Lung microvascular endothelial cell (primary cell): ENCODE measurements at regions not wholly inside any gene's neighbourhood (a gene's known extent, or its start where the extent isn't known, plus 50 kb on each side); places are given as distances from the start of the nearest gene placed in this dataset.
"Not testable (repeated sequence)": the region's sequence is repeated elsewhere in the genome, so short reads cannot be mapped to it uniquely, and the experiment has no call there.

Source experiments
- DNase-seq, 2 donors: peaks; one replicate each; pipeline versions ENCODE4 v3.0.0 to v3.0.0-alpha.2; 2010; ENCODE audit warnings: low read depth in 2 of 2

DNA sequence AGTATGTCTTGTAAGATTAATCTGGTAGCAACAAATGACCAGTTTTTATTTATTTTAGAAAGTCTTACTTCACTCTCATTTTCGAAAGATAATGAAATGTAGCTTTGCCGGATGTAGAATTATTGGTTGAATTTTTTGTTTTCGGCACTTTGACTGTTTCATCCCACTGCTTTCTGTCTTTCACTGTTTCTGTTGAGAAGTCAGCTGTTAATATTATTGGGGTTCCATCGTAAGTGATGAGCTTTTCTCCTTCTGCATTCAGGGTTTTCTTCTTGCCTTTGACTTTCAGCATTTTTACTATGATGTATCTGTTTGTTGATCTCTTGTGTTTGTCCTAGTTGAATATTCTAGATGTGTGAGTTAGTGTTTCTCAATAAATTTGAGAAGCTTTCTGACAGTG, 383.4 kb downstream of the PAX1 start:
- DNase-seq, result no peak

DNA sequence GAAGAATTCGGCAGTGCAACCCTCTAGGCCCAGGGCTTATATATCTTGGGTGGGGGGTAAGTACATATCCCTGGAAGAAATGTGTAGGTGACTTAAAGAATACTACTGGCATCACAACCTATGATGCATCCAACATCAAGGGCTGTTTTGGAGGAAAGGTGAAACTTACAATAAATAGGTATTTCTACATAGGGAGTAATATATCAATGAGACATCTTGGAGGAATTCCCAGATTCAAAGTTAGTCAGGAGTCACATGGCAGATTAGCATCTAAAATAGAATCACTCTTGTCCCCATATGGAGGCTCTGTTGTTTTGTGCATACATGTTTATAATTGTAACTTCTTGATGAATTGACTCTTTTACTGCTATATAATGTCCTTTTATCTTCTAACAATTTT, 375.5 kb downstream of the PAX1 start:
- DNase-seq, result no peak

DNA sequence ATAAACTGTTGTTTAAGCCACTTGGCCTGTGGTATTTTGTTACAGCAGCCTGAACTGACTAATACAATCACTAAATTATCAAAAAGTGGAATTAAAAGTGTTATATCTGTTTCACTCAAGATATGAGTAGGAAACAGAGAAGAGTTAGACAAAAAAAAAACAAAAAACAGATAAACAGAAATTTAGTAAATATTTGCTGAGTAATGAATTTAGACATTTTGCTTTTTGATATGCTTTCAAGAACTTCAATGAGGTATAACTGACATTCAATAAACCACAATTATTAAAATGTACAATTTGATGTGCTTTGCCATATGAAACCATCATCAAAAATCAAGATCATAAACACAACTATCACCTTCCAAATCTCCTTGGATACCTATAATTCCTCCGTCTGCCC, 369.2 kb downstream of the PAX1 start:
- DNase-seq, result no peak

DNA sequence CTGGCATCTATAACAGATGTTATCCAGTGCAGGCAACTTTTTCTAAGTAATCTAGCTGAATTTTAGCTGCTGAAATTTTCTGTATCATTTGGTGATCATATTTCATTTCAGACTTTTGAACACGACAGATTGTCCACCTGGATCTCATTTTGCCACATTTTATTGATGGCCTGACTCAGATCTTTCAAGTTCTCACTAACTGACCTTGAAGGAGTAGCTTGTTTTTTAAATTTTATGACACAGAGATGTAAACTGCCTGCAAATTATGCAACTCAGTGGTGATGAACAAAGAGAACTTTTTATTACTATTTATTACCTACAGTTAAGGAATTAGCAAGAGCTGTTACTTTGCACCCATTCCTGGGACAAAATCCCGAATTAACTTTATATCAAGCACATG, 366.4 kb downstream of the PAX1 start:
- no peak for DNase-seq

DNA sequence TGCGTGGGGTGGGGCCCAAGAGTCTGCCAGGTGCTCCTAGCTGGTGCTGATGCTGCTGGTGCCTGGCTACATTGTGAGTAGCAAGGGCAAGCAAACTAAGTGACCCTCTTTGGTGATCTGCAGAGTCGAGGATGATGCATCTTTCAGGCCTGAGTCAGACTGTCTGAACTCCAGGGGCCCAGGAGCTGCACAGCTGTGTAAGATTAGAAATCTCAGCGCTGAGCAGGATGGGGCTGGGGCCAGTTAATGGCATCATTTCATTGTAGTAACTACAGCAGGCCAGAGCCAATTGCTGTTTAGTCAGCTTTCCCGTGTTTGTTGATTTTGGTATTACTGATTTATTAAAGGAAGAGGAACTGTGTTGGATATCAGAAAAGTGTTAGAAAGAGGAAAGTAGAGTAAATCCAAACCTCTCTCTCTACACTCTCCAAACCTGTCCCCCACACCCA, 365.2 kb downstream of the PAX1 start:
- DNase-seq, result no peak

DNA sequence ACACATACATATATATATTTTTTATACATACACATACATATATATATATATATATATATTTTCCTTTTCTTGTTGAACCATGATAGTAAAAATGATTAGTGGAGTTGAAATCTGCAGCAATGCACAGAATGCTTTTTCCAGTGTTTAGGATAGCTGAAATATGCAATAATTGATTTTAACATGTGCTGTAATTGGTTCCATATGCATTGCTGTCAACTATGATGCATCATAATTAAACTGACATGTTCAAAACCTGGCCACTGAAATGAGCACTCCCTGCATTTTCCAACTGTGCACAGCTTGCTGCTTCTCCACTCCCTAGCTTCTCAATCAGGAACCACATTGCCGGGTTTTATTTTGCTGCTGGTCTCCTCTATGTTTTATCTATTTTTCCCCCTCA, 358.3 kb downstream of the PAX1 start:
- no peak for DNase-seq

DNA sequence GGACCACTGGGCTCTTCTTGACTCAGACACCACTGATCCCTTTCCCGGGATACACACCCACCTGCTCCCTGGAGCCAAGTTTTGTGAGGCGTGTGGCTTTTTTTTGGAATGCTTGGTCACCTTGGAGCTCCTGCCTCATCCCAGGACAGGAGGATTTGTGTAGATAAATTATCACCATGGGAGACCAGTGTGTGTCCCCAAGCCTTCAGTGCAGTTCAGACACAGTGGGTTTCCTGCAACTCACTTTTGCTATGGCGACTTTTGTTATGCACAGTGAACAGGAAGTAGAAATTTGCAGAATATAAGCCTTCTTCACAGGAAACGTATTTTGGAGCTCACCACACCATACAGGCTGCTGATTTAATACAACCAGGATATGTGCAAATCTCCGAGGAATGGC, 357.4 kb downstream of the PAX1 start:
- DNase-seq, result no peak

DNA sequence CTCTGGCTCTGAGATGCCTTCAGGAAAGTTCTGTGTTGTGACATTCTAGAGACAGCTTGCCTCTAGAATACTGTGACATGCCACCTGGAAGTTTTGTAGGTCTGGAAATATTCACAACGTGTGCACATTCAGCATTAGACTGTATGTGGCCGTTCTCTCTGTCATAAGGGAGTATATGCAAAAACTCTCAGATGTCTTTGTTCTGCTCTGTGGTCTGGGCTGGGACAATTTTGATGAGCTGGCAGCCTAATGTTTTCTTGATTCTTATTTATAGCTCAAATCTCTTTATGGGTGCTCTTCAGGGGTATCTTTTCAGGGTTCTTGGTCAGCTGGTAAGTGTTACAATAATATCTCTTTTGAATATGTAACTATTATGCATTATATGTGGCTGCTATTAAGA, 355.1 kb downstream of the PAX1 start:
- DNase-seq, result no peak

DNA sequence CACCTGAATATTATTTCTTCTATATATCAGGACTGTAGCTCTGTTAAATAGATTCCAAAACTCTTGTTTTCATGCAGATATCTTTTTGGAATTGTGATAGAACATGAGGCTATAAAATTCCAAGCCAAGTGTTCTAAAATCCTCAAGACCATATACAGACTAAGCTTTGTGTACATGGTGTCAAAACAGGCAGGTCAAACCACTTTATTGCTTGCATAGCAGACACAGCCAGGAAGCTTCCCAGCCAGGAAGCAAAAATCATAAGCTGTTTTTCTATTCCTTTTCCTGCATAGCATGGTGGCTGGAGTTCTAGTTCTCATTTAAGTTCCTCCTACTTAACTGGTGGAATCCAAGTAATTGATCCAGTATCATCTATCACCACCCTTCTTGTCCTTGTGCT, 353.3 kb downstream of the PAX1 start:
- no peak for DNase-seq

DNA sequence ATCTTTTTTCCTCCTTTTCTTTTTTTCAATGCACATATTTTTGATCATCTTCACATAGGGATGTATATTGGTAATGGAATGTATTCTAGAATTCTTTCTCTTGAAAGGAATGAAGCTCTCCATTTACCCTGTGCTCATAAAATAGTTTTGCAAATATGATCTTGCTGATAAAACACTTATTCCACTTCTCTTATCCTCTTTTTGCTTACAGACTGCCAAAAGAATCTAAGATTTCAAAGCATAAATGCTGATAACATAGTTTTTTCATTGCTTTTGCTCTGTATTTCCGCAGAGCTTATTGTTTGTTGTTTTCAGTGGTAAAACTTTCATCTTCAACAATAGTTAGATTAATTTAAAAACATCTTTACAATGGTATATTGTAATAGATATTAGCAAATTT, 350.5 kb downstream of the PAX1 start:
- DNase-seq, result no peak

DNA sequence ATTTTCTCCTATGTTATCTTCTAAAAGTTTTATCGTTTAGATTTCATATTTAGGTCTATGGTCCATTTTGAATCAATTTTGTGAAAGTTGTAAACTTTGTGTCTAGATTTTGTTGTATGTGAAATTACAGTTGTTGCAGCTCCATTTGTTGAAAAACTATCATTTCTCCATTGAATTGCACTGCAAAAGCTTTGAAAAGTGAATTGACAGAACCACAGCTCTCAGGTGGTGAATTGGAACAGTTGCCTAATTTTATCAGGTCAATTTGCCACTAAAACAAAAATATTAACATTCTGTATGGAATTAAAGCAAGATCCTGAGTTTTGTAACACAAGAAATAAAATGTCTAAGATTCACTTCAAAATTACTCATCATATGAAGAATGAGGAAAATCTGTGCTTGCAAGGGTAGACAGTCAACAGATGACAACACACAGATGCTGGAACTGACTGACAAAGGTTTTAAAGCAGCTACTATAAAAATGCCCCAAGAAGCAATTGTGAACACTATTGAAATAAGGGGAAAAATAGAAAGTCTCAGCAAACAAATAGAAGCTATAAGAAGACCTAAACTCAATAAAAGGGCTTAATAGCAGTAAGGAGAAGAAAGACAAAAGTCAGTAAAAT, 346.7 kb downstream of the PAX1 start:
- DNase-seq, result no peak

DNA sequence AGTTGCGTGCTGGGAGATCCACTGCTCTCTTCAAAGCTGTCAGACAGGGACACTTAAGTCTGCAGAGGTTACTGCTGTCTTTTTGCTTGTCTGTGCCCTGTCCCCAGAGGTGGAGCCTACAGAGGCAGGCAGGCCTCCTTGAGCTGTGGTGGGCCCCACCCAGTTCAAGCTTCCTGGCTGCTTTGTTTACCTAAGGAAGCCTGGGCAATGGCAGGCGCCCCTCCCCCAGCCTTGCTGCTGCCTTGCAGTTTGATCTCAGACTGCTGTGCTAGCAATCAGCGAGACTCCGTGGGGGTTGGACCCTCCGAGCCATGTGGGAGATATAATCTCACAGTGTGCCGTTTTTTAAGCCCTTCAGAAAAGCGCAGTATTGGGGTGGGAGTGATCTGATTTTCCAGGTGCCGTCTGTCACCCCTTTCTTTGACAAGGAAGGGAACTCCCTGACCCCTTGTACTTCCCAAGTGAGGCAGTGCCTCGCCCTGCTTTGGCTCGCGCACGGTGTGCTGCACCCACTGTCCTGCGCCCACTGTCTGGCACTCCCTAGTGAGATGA, 340.6 kb downstream of the PAX1 start:
- not testable (repeated sequence) for DNase-seq

DNA sequence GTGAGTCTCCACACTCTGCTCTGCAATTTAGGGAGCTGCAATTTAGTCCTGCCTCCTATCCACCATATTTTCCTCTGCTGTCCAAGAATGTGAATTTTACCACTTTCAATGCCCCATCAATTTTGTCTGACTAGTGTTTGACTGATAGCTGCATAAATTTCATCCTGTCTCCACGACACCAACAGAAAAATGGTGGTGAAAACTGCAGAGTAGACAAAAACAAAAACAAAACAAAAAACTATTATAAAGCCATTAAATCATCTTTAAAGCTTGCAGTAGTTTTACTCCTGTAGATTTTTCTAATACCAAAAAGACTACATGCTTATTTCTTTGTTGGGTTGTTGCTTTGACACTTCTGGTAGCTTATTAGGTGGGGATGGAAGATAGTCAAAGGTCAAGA, 322.0 kb downstream of the PAX1 start:
- no peak for DNase-seq

DNA sequence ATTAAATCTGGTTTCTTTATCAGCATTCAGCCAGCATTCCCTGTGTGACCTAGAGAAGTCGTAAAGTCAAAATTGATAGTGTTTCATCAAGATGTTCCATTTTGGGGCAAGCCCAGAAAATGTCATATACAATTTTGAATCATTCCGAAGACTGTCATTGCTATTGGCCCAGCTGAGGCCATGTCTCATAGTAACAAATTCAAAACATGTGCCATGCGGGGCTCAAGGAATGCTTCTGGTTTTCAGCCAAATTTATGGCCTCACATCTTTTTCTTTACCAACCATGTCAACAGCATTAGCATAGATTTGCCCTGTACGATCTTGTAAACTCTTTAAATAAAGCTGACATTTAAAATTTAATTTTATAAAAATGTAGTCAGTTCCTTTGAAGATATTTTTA, 314.7 kb downstream of the PAX1 start:
- DNase-seq, result no peak

DNA sequence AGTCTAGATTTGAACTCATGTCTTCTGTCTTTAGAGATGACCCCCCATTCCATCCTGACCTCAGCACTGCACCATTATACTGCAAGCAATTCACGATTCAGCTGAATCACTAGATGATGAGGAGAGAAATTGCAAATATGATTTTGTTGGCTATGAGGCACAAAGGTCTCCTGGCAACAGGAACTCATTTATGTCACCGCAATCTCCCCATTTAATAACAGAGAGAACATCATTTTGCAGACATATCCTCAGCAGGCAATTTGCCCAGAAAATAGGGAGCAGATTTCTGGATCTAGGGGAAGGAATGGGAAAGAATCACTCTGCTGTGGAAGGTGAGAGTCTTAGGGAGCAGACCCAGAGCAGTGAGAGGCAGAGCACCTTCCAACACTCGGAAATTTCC, 303.0 kb downstream of the PAX1 start:
- no peak for DNase-seq

DNA sequence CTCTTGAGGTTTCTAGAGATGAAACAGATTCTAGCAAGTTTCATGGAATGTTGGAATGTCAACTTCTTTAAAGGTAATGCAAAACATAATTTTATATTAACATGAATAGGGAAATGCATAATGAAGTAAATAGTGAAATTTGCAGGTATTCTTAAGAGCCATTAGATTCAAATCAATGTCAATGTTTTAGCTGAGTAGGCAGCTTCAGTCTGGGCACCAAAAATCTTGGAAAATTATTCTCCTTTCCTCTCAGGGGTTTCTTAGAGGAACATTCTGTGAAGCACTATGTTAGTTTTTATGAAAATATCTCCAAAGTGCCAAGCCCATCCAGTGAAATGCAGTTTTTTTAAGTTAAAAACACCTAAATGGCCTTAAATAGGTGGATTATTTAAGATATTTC, 300.8 kb downstream of the PAX1 start:
- no peak for DNase-seq

DNA sequence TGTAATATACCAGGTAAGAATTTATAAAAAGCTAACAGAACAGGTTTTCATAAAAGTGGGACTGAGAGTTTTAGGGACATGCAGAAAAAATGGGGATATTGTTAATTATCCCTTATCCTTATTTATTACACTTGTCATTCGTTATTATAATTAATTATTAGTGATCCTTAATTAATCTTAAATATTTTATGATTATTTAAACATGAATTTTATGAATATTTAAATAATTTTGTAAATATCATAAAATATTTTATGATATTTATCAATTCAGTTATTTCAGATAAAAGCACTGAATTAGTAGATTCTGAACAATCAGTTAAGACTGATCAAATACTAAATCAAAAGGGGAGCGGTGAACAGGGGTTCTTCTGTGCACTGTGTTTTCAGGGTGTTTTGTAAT, 300.1 kb downstream of the PAX1 start:
- DNase-seq, result no peak

DNA sequence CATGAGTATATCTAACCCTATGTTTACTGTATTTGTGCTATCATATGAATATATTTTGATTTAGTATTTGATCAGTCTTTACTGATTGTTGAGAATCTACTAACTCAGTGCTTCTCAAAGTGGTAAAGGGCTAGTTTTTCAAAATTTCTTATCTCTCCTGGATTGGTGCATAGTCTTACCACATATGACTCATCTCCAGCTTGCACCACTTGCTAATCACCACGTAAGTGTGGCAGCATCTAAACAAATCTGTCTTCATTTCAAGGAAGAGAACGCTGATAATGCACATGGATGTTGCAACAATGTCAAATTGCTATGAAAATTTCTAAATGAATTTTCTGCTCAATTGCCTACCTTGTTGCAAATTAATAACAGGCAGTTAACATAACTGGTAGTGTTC, 299.5 kb downstream of the PAX1 start:
- no peak for DNase-seq

DNA sequence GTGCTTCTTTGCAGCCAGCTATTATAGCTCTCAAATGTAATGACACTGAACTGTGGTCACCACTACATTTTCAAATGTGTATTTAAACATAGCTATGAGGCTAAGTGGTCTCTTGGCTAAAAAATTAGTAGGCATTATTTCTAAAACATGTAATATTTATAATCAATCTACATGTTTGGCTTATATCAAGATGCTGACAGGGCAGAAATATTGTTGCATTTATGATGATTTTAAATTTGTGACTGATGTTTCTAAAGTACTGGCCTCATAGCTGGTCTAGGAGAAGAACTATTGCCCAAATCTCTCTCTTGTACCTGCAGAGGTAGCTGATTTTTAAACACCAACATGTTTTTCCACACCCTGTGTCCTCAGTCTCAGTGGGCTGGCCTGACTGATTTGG, 298.2 kb downstream of the PAX1 start:
- no peak for DNase-seq

DNA sequence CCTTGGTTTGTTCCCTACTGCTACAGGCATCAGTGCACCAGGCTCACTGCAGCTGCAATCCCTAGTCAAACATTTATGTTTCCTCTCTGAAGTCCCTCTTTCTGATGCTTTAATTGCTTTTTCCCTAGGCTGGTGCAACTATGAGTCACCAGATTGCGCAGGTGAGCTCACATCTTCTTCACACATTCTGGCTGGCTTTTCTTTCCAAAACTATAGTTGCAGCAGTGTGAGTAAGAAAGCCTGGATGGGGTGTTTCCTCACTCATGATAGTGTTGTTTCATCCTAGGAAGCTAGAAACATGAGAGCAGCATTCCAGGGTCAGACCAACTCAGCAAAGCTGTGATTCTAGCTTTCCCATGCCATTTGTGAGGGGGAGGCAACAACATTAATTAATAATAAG, 296.4 kb downstream of the PAX1 start:
- no peak for DNase-seq

DNA sequence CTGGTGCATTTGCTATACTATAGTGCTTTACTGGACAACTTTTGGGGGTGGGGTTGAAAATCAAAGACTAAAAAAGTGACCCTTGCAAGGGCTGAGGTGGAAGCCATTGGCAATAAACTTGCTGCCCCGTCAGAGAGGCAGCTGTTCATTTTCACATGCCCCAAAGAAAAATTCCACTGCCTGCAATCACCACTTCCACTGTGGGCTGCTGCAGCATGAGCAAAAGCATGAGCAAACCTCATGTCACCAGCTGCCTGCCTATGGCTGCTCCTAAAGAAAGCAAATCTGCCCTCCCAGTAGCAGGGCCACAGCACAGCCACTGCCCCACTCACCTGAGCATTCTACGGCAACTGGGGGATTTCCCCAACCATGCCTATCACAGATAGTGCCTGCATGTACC, 290.0 kb downstream of the PAX1 start:
- no peak for DNase-seq

DNA sequence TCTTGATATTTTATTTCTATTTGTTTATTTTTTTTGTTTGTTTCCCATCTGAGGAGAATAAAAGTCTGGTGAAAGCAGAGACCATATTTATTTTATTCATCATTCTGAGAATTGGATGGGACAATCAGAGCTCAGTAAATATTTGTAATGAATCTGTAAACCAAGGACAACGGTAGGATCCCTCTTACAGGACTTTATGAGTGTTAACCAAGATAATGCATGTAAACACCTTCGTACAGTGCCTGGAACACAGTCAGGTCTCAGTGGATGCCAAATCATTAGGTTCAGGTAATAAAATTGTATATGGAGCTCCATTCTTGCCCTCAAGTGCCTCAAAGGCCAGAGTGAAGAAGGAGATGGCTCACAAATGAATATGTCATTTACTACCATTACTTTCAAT, 288.7 kb downstream of the PAX1 start:
- DNase-seq, result no peak

DNA sequence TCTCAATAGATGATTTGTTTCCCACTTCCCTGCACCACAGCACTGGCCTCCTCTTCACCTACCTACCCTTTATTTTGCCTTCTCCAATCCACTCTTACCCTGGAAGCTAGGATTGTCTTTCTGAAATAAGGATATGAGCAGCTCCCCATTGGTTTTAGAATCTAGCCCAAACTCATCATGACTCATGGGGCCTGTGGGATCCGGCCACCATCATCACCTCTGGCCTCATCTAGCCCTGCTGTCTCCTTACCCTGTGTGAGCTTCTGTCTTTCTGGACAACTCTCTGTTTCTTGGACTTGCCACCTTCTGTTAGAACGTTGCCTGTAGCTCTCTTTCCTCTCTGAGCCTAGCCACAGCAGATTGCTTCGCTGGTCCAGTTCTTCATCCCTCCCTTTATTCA, 277.1 kb downstream of the PAX1 start:
- DNase-seq, result no peak
